GM19397 (cell line): ENCODE measurements at regions not wholly inside any gene's neighbourhood (a gene's known extent, or its start where the extent isn't known, plus 50 kb on each side); places are given as distances from the start of the nearest gene placed in this dataset.
"Not testable (repeated sequence)": the region's sequence is repeated elsewhere in the genome, so short reads cannot be mapped to it uniquely, and the experiment has no call there.

Experiments used
- ATAC-seq: cut with Tn5 transposase; IDR thresholded peaks from one replicate; pipeline ENCODE4 v1.9.1; 2021; ENCODE audit warnings: mild to moderate bottlenecking, moderate library complexity; ENCODE audit not compliant: unreplicated experiment

GRCh38 chr4:167802463-167803212 lies 289.7 kb upstream of the ANXA10 start:
- no peak for ATAC-seq

GRCh38 chr4:167811958-167812357 lies 280.4 kb upstream of the ANXA10 start:
- no peak for ATAC-seq

DNA sequence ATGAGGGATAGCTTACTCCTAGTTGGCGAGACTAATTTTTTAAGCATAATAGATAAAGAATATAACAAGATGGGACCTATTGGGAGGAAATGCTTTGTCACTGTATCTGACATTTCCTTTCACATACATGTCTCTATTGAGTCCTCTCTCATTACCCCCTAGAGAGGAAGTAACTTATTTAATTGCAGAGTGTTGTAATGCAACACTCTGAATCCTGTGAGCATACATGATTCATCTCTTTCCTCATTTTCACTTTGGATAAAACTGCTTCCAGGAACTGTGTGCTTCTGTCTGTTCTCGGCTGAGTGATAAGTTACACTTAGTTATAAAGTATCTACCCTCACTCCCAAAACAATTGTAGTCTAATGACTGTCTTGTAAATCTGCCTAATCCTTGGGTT lies 266.1 kb upstream of the ANXA10 start:
- no peak for ATAC-seq

DNA sequence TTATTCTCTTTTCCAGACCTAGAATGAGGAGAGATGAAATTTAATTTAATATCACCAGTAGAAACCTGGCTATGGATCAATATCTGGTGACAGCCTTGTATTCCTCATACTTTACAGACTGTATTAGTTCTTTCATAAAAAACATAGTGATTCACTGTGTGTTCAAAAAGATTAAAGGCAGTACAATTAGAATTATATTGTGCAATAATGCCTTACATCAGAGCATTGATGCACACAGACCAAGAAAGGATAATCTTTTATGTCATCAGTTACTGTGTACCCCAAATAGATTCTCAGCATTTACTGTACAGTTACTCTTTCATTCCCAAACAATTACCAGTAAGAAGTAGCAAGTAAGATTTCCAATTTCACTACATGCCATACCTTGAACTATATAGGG lies 260.5 kb upstream of the ANXA10 start:
- ATAC-seq = no peak

DNA sequence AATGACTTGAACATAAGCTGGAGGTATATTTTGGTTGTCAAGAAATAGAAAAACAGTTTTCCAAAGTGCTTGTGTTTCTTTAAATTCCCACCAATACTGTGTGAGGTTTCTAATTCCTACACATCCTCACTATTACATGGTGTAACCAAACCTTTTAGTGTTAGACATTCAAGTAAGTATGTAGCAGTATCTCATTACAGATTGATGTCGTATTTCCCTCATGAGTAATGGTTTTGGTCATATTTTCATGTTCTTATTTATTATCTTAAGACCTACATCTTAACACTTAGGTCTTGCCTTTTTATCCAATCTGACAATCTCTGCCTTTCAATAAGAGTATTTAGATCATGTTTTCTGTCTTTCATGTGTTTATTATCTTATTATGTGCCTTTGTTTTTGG lies 253.7 kb upstream of the ANXA10 start:
- no peak for ATAC-seq

GRCh38 chr4:167842487-167842886 lies 249.8 kb upstream of the ANXA10 start:
- ATAC-seq = no peak

- no peak for ATAC-seq
These were observed 237.5 kb upstream of the ANXA10 start for GRCh38 chr4:167854881-167855280.

GRCh38 chr4:167858127-167858526 lies 234.2 kb upstream of the ANXA10 start:
- not testable (repeated sequence) for ATAC-seq

DNA sequence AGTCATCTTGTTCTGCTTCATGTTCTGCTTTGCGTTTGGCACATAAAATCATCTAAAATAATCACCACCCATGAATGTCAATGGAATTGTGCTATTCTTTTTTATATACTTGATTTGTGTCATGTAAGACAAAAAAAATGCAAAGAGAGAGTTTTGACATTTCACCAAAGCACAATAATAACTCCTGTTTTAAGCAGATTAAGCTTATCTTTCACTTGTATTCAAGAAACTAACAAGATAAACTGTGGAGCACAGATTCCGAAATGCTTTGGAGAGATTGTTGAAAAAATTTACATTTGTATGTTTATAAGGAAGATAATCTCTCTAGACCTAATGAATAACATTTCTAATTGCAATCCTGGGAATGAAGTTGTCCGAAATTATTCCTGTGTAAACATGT lies 225.1 kb upstream of the ANXA10 start:
- ATAC-seq = no peak

GRCh38 chr4:167868163-167868562 lies 224.2 kb upstream of the ANXA10 start:
- no peak for ATAC-seq

- ATAC-seq = no peak
These were observed 218.8 kb upstream of the ANXA10 start for GRCh38 chr4:167873496-167873895.

DNA sequence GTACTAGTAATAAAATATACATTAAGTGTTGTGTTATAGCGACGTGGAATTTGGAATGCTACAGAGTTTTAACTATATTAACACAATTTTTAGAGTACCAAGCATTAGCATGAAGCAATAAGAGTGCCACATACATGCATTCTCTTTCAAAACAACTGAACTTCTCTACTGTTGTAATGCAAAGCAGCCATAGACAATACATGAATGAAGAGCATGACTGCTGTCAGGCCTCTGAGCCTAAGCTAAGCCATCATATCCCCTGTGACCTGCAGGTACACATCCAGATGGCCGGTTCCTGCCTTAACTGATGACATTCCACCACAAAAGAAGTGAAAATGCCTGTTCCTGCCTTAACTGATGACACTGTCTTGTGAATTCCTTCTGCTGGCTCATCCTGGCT lies 216.2 kb upstream of the ANXA10 start:
- not testable (repeated sequence) for ATAC-seq

DNA sequence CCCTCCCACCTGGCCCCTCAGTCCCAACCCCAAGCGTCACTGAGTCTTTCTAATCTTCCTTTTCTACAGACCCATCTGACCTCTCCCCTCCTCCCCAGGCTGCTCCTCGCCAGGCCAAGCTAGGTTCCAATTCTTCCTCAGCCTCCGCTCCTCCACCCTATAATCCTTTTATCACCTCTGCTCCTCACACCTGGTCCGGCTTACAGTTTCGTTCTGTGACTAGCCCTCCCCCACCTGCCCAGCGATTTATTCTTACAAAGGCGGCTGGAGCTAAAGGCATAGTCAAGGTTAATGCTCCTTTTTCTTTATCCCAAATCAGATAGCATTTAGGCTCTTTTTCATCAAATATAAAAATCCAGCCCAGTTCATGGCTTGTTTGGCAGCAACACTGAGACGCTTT lies 214.5 kb upstream of the ANXA10 start:
- not testable (repeated sequence) for ATAC-seq

GRCh38 chr4:167883266-167883665 lies 209.1 kb upstream of the ANXA10 start:
- no peak for ATAC-seq

GRCh38 chr4:167885071-167885470 lies 207.3 kb upstream of the ANXA10 start:
- ATAC-seq = no peak

GRCh38 chr4:167885872-167886271 lies 206.5 kb upstream of the ANXA10 start:
- ATAC-seq = no peak

GRCh38 chr4:167887726-167888125 lies 204.6 kb upstream of the ANXA10 start:
- no peak for ATAC-seq

GRCh38 chr4:167890226-167890625 lies 202.1 kb upstream of the ANXA10 start:
- no peak for ATAC-seq

- no peak for ATAC-seq
These were observed 198.8 kb upstream of the ANXA10 start for GRCh38 chr4:167893531-167893930.

- not testable (repeated sequence) for ATAC-seq
These were observed 196.1 kb upstream of the ANXA10 start for GRCh38 chr4:167896260-167896659.

DNA sequence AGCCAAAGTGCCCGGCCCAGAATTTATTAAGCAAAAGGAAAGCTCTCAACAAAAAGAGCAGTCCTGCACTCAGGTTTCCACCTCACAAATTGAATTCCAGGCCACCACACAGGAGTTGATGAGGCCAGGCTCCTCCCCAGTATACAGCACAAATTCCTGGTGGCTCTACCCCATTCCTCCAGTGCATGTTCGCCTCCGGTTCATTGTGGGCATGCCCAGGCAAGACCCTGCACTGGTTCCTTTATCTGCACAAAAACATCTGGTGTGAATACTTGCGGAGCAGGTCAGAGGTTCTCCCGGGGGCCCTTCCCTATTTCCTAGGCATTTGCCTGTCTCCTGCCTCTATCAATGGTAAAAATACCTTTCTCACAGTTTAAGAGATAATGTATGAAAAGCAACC lies 195.2 kb upstream of the ANXA10 start:
- no peak for ATAC-seq

DNA sequence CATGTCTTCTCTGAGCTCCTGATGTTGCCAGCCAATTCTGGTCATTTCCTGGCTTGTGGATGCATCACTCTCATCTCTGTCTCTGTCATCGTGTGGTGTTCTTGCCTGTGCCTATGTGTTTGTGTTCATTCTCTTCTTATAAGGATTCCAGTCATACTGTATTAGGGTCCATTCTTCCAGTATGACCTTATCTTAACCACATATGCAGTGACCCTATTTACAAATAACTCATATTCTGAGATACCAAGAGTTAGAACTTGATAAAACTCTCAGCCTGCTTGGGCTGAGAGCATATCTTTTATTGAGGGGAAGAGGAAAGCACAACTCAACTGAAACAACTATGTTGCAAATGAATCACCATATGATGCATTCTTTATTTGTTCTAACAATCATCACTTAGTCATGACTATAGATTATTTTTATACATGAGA lies 189.0 kb upstream of the ANXA10 start:
- no peak for ATAC-seq

DNA sequence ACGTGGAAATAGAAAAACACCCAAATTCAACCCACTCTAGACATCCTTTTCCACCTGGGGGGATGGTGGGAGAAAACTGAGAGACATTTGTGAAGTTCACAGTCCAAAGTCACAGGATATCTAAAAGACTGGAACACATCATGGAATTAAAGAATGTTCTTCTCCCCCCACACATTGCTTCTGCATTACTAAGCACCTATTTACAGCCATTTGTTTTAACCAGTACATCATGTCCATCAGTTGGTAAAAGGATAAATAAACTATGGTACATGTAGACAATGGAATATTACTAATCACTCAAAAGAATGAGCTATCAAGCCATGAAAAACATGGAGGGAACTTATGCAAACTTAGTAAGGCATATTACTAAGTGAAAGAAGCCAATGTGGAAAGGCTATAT lies 185.5 kb upstream of the ANXA10 start:
- no peak for ATAC-seq
